OCI-LY1 (cell line): ENCODE measurements at regions not wholly inside any gene's neighbourhood (a gene's known extent, or its start where the extent isn't known, plus 50 kb on each side); places are given as distances from the start of the nearest gene placed in this dataset.

Source experiments
- H2AFZ ChIP-seq: fragments of 200-600 bp; sonication (generic), shearing (Covaris generic); 2 replicates; pipeline ENCODE4 v1.6.0; 2014; ENCODE audit warnings: antibody characterized with exemption, mild to moderate bottlenecking, low read length
- H3F3A ChIP-seq: fragments of 200-600 bp; sonication (generic), shearing (Covaris generic); 2 replicates; pipeline ENCODE4 v1.6.0; 2014; ENCODE audit warnings: mild to moderate bottlenecking, antibody characterized with exemption, low read length, moderate library complexity; ENCODE audit not compliant: insufficient read depth
- H3K27ac ChIP-seq: fragments of 200-600 bp; sonication (generic); 2 replicates; pipeline ENCODE4 v1.5.1; 2014; ENCODE audit warnings: low read length, mixed run types, mild to moderate bottlenecking, low read depth; ENCODE audit not compliant: poor library complexity, severe bottlenecking
- H3K27me3 ChIP-seq: fragments of 200-600 bp; sonication (generic); 2 replicates; pipeline ENCODE4 v1.6.0; 2014; ENCODE audit warnings: antibody characterized with exemption, mild to moderate bottlenecking, low read length, moderate library complexity; ENCODE audit not compliant: insufficient read depth
- H3K36me3 ChIP-seq: fragments of 200-600 bp; sonication (generic); 2 replicates; pipeline ENCODE4 v1.6.1; 2014; ENCODE audit warnings: mild to moderate bottlenecking, antibody characterized with exemption, low read length, moderate library complexity, mixed read lengths; ENCODE audit not compliant: insufficient read depth
- H3K4me1 ChIP-seq: fragments of 200-600 bp; sonication (generic); 2 replicates; pipeline ENCODE4 v1.5.1; 2014; ENCODE audit warnings: mild to moderate bottlenecking, low read length, moderate library complexity; ENCODE audit not compliant: insufficient read depth, severe bottlenecking
- H3K4me2 ChIP-seq: fragments of 200-600 bp; sonication (generic), shearing (Covaris generic); 2 replicates; pipeline ENCODE4 v1.6.1; 2014; ENCODE audit warnings: low read length
- H3K4me3 ChIP-seq: fragments of 200-600 bp; sonication (generic); 2 replicates; pipeline ENCODE4 v1.5.1; 2014; ENCODE audit warnings: low read length, low read depth, mild to moderate bottlenecking, mixed read lengths; ENCODE audit not compliant: poor library complexity, severe bottlenecking
- H3K79me2 ChIP-seq: fragments of 200-600 bp; shearing (Covaris generic); 2 replicates; pipeline ENCODE4 v1.6.1; 2016; ENCODE audit warnings: mixed run types, low read length, mixed read lengths; ENCODE audit not compliant: insufficient read depth
- H3K9ac ChIP-seq: fragments of 200-600 bp; sonication (generic), shearing (Covaris generic); 2 replicates; pipeline ENCODE4 v1.6.1; 2014; ENCODE audit warnings: mild to moderate bottlenecking, low read length, mixed read lengths
- H3K9me2 ChIP-seq: fragments of 200-600 bp; sonication (generic), shearing (Covaris generic); 2 replicates; pipeline ENCODE4 v1.6.1; 2014; ENCODE audit warnings: low read depth, mild to moderate bottlenecking, low read length, mixed read lengths
- H3K9me3 ChIP-seq: fragments of 200-600 bp; shearing (Covaris generic); 2 replicates; pipeline ENCODE4 v1.6.1; 2014; ENCODE audit warnings: low read length, mixed read lengths
- H4K20me1 ChIP-seq: fragments of 200-600 bp; sonication (generic), shearing (Covaris generic); 2 replicates; pipeline ENCODE4 v1.6.0; 2016; ENCODE audit warnings: mild to moderate bottlenecking, low read length; ENCODE audit not compliant: insufficient read depth
- EZH2 ChIP-seq: fragments of 200-600 bp; sonication (generic), shearing (Covaris generic); IDR thresholded peaks from 2 replicates; pipeline ENCODE4 v1.8.0; 2017; ENCODE audit warnings: borderline replicate concordance, mixed run types, mild to moderate bottlenecking, antibody characterized with exemption, low read length, moderate library complexity, mixed read lengths
- TF ChIP-seq, protein P1 (sequence below): fragments of 200-600 bp; sonication (generic), shearing (Covaris generic); IDR thresholded peaks from 2 replicates; pipeline ENCODE4 v1.5.1; 2017; ENCODE audit warnings: mild to moderate bottlenecking, antibody characterized with exemption, low read length, moderate library complexity, mixed read lengths

GRCh38 chr13:106756446-106756845 lies 188.5 kb upstream of the ARGLU1 start:
- Histone ChIP-seq H3K27me3 (no peaks in the 10 kb centered on the region), H3K27ac (no peak overlapping the region), H4K20me1 (no peaks in the 10 kb centered on the region), H3K36me3 (no peaks in the 10 kb centered on the region), H2AFZ (no peak overlapping the region), H3F3A (no peaks in the 10 kb centered on the region), H3K4me3 (no peak overlapping the region), H3K9me3 (no peaks in the 10 kb centered on the region), H3K9me2 (no peaks in the 10 kb centered on the region), H3K4me2 (no peak overlapping the region), H3K79me2 (no peaks in the 10 kb centered on the region), H3K4me1 (no peaks in the 10 kb centered on the region), H3K9ac (no peak overlapping the region)
- no peak for TF ChIP-seq EZH2
- TF ChIP-seq, protein P1, sequence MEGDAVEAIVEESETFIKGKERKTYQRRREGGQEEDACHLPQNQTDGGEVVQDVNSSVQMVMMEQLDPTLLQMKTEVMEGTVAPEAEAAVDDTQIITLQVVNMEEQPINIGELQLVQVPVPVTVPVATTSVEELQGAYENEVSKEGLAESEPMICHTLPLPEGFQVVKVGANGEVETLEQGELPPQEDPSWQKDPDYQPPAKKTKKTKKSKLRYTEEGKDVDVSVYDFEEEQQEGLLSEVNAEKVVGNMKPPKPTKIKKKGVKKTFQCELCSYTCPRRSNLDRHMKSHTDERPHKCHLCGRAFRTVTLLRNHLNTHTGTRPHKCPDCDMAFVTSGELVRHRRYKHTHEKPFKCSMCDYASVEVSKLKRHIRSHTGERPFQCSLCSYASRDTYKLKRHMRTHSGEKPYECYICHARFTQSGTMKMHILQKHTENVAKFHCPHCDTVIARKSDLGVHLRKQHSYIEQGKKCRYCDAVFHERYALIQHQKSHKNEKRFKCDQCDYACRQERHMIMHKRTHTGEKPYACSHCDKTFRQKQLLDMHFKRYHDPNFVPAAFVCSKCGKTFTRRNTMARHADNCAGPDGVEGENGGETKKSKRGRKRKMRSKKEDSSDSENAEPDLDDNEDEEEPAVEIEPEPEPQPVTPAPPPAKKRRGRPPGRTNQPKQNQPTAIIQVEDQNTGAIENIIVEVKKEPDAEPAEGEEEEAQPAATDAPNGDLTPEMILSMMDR: no peak

GRCh38 chr13:106755542-106755941 lies 187.6 kb upstream of the ARGLU1 start:
- no peak overlapping the region for H3K4me3 ChIP-seq

GRCh38 chr13:106753251-106753650 lies 185.3 kb upstream of the ARGLU1 start:
- H3F3A ChIP-seq: no peaks in the 10 kb centered on the region
- no peak overlapping the region for H2AFZ ChIP-seq
- no peaks in the 10 kb centered on the region for H3K4me1 ChIP-seq
- H3K4me2 ChIP-seq: no peak overlapping the region
- H3K9me3 ChIP-seq: no peaks in the 10 kb centered on the region
- H3K9ac ChIP-seq: no peak overlapping the region
- H3K27ac ChIP-seq: no peak overlapping the region
- TF ChIP-seq EZH2: no peak
- TF ChIP-seq, protein P1: no peak
- no peaks in the 10 kb centered on the region for H3K9me2 ChIP-seq
- no peaks in the 10 kb centered on the region for H3K36me3 ChIP-seq
- no peaks in the 10 kb centered on the region for H3K79me2 ChIP-seq
- no peaks in the 10 kb centered on the region for H4K20me1 ChIP-seq
- H3K27me3 ChIP-seq: no peaks in the 10 kb centered on the region
- no peak overlapping the region for H3K4me3 ChIP-seq

More at GRCh38 chr13:106755542-106755941, 187.6 kb upstream of the ARGLU1 start:
- H3K36me3 ChIP-seq: no peaks in the 10 kb centered on the region
- H3K9me2 ChIP-seq: no peaks in the 10 kb centered on the region
- no peaks in the 10 kb centered on the region for H3K4me1 ChIP-seq
- H4K20me1 ChIP-seq: no peaks in the 10 kb centered on the region
- no peaks in the 10 kb centered on the region for H3K27me3 ChIP-seq
- no peak overlapping the region for H3K9ac ChIP-seq
- no peaks in the 10 kb centered on the region for H3K79me2 ChIP-seq
- no peak overlapping the region for H3K27ac ChIP-seq
- H2AFZ ChIP-seq: no peak overlapping the region
- H3K9me3 ChIP-seq: no peaks in the 10 kb centered on the region
- TF ChIP-seq EZH2: no peak
- TF ChIP-seq, protein P1: no peak
- H3K4me2 ChIP-seq: no peak overlapping the region
- no peaks in the 10 kb centered on the region for H3F3A ChIP-seq
